ENCODE measurements at regions not wholly inside any gene's neighbourhood (a gene's known extent, or its start where the extent isn't known, plus 50 kb on each side); places are given as distances from the start of the nearest gene placed in this dataset.

GRCh38 chr6:15864038-15864707 is 201.3 kb upstream of the DTNBP1 start:
- TF ChIP-seq, protein P1, sequence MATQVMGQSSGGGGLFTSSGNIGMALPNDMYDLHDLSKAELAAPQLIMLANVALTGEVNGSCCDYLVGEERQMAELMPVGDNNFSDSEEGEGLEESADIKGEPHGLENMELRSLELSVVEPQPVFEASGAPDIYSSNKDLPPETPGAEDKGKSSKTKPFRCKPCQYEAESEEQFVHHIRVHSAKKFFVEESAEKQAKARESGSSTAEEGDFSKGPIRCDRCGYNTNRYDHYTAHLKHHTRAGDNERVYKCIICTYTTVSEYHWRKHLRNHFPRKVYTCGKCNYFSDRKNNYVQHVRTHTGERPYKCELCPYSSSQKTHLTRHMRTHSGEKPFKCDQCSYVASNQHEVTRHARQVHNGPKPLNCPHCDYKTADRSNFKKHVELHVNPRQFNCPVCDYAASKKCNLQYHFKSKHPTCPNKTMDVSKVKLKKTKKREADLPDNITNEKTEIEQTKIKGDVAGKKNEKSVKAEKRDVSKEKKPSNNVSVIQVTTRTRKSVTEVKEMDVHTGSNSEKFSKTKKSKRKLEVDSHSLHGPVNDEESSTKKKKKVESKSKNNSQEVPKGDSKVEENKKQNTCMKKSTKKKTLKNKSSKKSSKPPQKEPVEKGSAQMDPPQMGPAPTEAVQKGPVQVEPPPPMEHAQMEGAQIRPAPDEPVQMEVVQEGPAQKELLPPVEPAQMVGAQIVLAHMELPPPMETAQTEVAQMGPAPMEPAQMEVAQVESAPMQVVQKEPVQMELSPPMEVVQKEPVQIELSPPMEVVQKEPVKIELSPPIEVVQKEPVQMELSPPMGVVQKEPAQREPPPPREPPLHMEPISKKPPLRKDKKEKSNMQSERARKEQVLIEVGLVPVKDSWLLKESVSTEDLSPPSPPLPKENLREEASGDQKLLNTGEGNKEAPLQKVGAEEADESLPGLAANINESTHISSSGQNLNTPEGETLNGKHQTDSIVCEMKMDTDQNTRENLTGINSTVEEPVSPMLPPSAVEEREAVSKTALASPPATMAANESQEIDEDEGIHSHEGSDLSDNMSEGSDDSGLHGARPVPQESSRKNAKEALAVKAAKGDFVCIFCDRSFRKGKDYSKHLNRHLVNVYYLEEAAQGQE (IDR thresholded peaks at IDR 0.05; ENCODE audit: unreplicated experiment) = no peak
- TF ChIP-seq CTCF (conservative IDR thresholded peaks at IDR 0.05; ENCODE audit: low read depth in 2 of 2) (no peak), ETS1 (IDR thresholded peaks at IDR 0.05) (no peak), EZH2phosphoT487 (IDR thresholded peaks at IDR 0.05; ENCODE audit: unreplicated experiment) (no peak), STAT1 (IDR thresholded peaks at IDR 0.05; ENCODE audit: unreplicated experiment) (no peak), POLR2AphosphoS5 (IDR thresholded peaks at IDR 0.05; ENCODE audit: low read depth) (no peak), CREB1 (CRISPR knock-in tag; IDR thresholded peaks at IDR 0.05; ENCODE audit: low read depth) (no peak), EZH2 (IDR thresholded peaks at IDR 0.05; ENCODE audit: low read depth, unreplicated experiment) (no peak)
